NCI-H1417 (cell line): ENCODE measurements at regions not wholly inside any gene's neighbourhood (a gene's known extent, or its start where the extent isn't known, plus 50 kb on each side); places are given as distances from the start of the nearest gene placed in this dataset.
A peak's percentile ranks its signal among the peaks of the same experiment; 100 is the strongest.
"Not testable (repeated sequence)": the region's sequence is repeated elsewhere in the genome, so short reads cannot be mapped to it uniquely, and the experiment has no call there.

Source experiments
- DNase-seq, 3 experiments: peaks; one replicate each; lab custom pipeline; 2025; lab: John Stamatoyannopoulos, UW

- no peak for DNase-seq
These were observed 178.5 kb upstream of the RASGRP1 start for GRCh38 chr15:38743147-38743546.

GRCh38 chr15:38745126-38745525 lies 180.5 kb upstream of the RASGRP1 start:
- no peak for DNase-seq

GRCh38 chr15:38745626-38746025 lies 181.0 kb upstream of the RASGRP1 start:
- no peak for DNase-seq

- no peak for DNase-seq
These were observed 181.6 kb upstream of the RASGRP1 start for GRCh38 chr15:38746211-38746610.

- peak in 1 of 3 experiments; percentile 8 for DNase-seq
These were observed 184.1 kb upstream of the RASGRP1 start for GRCh38 chr15:38748710-38749109.

GRCh38 chr15:38750786-38751185 lies 186.2 kb upstream of the RASGRP1 start:
- DNase-seq = peak in 2 of 3 experiments; percentile 1 to 90

GRCh38 chr15:38755718-38756117 lies 191.1 kb upstream of the RASGRP1 start:
- DNase-seq = no peak

- DNase-seq = no peak
These were observed 191.8 kb upstream of the RASGRP1 start for GRCh38 chr15:38756441-38756840.

GRCh38 chr15:38758043-38758442 lies 193.4 kb upstream of the RASGRP1 start:
- peak in 2 of 3 experiments; percentile 4 to 30 for DNase-seq

GRCh38 chr15:38761681-38762080 lies 197.1 kb upstream of the RASGRP1 start:
- no peak for DNase-seq

- no peak for DNase-seq
These were observed 204.4 kb upstream of the RASGRP1 start for GRCh38 chr15:38768970-38769369.

GRCh38 chr15:38769492-38769891 lies 204.9 kb upstream of the RASGRP1 start:
- no peak for DNase-seq

- not testable (repeated sequence) for DNase-seq
These were observed 209.5 kb upstream of the RASGRP1 start for GRCh38 chr15:38774076-38774475.

GRCh38 chr15:38781196-38781595 lies 216.6 kb upstream of the RASGRP1 start:
- DNase-seq = no peak

- DNase-seq = no peak
These were observed 217.5 kb upstream of the RASGRP1 start for GRCh38 chr15:38782156-38782555.

GRCh38 chr15:38788918-38789317 lies 224.3 kb upstream of the RASGRP1 start:
- DNase-seq = peak in 1 of 3 experiments; percentile 50

GRCh38 chr15:38789566-38789965 lies 225.0 kb upstream of the RASGRP1 start:
- DNase-seq = no peak

- no peak for DNase-seq
These were observed 228.7 kb upstream of the RASGRP1 start for GRCh38 chr15:38793206-38793810.

GRCh38 chr15:38795471-38796245 lies 231.0 kb upstream of the RASGRP1 start:
- no peak for DNase-seq

- DNase-seq = no peak
These were observed 232.0 kb upstream of the RASGRP1 start for GRCh38 chr15:38796589-38796988.

- DNase-seq = not testable (repeated sequence)
These were observed 232.9 kb upstream of the RASGRP1 start for GRCh38 chr15:38797506-38797905.

GRCh38 chr15:38799202-38799601 lies 234.6 kb upstream of the RASGRP1 start:
- not testable (repeated sequence) for DNase-seq

GRCh38 chr15:38809621-38810020 lies 245.0 kb upstream of the RASGRP1 start:
- DNase-seq = no peak

GRCh38 chr15:38810686-38811085 lies 246.1 kb upstream of the RASGRP1 start:
- DNase-seq = no peak
